SU-DHL-6 (cell line): ENCODE measurements at regions not wholly inside any gene's neighbourhood (a gene's known extent, or its start where the extent isn't known, plus 50 kb on each side); places are given as distances from the start of the nearest gene placed in this dataset.

ENCODE experiments used
- EZH2phosphoT487 ChIP-seq: fragments of 200-600 bp; sonication (generic), shearing (Covaris generic); conservative IDR thresholded peaks from 2 replicates; pipeline ENCODE4 v1.6.1; 2018; ENCODE audit warnings: mild to moderate bottlenecking, antibody characterized with exemption, low read length, moderate library complexity, mixed read lengths
- TF ChIP-seq, protein P1 (sequence below): fragments of 200-600 bp; sonication (generic); IDR thresholded peaks from one replicate; pipeline ENCODE4 v1.5.1; 2017; ENCODE audit warnings: antibody characterized with exemption, mild to moderate bottlenecking, low read length, moderate library complexity; ENCODE audit not compliant: insufficient read depth, poor library complexity, severe bottlenecking

DNA sequence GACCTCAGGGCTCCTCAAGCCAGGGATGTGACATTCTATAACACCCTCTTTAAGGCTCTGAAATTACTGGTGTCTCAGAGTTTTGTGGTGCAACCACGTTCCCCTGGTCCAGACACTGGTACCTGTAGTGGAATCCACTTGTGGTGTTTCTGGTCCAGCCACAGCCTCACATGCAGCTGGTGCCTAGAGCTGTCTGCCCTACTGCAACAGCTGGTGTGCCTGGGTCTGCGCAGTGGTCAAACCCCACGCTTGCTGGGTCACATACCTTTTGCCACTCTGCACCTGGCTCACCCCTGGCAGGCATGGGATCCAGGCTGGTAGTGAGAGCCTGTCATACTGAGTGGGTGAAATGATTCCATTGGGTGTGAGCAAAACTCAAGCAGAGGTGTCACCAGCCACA is 1230.2 kb upstream of the EYS start:
- TF ChIP-seq, protein P1, sequence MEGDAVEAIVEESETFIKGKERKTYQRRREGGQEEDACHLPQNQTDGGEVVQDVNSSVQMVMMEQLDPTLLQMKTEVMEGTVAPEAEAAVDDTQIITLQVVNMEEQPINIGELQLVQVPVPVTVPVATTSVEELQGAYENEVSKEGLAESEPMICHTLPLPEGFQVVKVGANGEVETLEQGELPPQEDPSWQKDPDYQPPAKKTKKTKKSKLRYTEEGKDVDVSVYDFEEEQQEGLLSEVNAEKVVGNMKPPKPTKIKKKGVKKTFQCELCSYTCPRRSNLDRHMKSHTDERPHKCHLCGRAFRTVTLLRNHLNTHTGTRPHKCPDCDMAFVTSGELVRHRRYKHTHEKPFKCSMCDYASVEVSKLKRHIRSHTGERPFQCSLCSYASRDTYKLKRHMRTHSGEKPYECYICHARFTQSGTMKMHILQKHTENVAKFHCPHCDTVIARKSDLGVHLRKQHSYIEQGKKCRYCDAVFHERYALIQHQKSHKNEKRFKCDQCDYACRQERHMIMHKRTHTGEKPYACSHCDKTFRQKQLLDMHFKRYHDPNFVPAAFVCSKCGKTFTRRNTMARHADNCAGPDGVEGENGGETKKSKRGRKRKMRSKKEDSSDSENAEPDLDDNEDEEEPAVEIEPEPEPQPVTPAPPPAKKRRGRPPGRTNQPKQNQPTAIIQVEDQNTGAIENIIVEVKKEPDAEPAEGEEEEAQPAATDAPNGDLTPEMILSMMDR: no peak
- no peak for TF ChIP-seq EZH2phosphoT487
